Astrocyte of the cerebellum (primary cell): ENCODE measurements at regions not wholly inside any gene's neighbourhood (a gene's known extent, or its start where the extent isn't known, plus 50 kb on each side); places are given as distances from the start of the nearest gene placed in this dataset.

Experiments
- DNase-seq: peaks from one replicate; pipeline ENCODE4 v3.0.0-alpha.2; 2011; ENCODE audit warnings: low read depth
- H3K4me3 ChIP-seq: 2 replicates; pipeline ENCODE4 v1.5.1; 2011; ENCODE audit warnings: mild to moderate bottlenecking, low read depth, low read length, moderate library complexity
- CTCF ChIP-seq: IDR thresholded peaks from 2 replicates; pipeline ENCODE4 v1.5.1; 2012; ENCODE audit warnings: low read length, low read depth, moderate library complexity, mild to moderate bottlenecking; ENCODE audit errors: missing control alignments
- in situ Hi-C: cut with HindIII; loops from 2 replicates; pipeline ENCODE4 v1.10.0; 2017; ENCODE audit warnings: low sequenced_read_pairs

DNA sequence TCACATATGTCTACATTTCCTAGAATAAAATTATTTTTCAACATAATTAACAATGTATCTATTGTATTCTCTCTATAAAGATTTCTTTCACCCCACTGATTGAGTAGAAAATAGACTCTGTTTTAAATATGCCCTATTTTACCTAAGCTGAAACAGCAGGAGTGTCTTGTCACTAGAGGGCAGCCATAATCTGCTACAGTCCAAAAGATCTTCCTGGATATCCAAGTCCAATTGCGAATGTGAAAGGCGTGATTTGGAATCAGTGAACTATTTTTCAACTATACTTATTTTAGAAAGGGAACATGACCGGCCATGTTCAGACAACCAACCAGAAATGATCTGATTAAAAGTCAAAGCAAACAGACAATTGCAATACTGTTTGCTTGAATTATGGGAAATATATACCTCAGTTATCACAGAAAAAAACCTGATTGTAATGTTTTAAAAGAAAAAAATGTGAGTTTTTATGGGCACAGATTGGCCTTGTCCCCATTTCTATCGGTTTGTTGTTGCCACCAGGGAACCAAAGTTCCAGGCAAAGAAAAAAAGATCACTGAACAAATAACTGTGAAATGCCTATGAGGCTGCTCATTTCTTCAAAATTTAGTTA, 1211.0 kb upstream of the ADGRL4 start:
- peak; percentile 64 for DNase-seq
- in situ Hi-C loops = no loop called here
- H3K4me3 ChIP-seq = no peak overlapping the region
- peak; percentile 74 for TF ChIP-seq CTCF

DNA sequence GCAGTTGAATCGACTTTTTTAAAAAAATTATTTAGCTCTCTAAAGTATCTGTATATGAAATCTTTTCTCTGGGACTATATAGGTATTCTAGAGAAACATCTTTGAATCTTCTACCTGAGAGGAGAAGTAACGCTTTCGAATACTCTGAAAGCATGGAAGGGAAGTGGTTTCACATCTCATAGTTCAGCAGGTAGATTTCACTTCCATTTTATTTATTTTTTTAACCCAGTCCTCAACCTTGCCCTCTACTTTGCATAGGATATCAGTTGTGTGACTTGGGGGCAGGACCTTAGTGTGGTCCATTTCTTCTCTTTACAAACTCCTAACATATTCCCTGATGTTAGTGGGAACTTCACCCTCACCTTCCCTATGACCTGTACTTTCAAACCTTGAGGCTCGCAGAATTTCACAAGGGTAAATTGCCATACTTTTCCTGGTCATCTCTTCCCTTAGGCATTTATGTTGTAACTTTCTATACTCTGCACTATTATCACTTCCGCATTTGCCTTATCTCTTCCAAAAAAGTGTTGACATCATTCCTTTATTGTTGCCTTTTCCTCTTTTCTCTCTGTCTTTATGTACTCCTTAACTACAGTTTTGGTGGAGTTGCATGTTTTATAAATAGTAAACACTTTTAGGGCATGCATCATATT, 1208.5 kb upstream of the ADGRL4 start:
- DNase-seq = no peak
- TF ChIP-seq CTCF = no peak
- H3K4me3 ChIP-seq = no peak overlapping the region
- in situ Hi-C loops = no loop called here

DNA sequence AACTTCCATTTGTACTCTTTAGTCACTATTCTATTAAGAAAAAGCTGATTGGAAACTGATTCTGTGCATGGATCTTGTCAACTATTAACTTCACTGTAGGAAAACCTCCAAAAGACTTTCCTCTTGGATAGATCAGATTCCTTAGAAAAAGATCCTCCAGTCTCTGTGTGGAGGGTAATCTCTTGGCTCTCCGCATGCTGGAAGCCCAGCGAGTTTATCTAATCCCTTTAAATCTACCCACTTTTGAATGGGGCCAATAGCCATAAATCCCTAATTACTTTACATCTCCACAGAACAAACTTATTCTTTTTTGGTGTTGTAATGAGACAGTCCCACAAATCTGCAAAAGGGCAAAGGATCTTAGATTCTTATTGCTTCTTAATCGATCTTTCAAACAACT, 1206.4 kb upstream of the ADGRL4 start:
- no peak overlapping the region for H3K4me3 ChIP-seq
- in situ Hi-C loops = no loop called here
- no peak for TF ChIP-seq CTCF
- DNase-seq = no peak

DNA sequence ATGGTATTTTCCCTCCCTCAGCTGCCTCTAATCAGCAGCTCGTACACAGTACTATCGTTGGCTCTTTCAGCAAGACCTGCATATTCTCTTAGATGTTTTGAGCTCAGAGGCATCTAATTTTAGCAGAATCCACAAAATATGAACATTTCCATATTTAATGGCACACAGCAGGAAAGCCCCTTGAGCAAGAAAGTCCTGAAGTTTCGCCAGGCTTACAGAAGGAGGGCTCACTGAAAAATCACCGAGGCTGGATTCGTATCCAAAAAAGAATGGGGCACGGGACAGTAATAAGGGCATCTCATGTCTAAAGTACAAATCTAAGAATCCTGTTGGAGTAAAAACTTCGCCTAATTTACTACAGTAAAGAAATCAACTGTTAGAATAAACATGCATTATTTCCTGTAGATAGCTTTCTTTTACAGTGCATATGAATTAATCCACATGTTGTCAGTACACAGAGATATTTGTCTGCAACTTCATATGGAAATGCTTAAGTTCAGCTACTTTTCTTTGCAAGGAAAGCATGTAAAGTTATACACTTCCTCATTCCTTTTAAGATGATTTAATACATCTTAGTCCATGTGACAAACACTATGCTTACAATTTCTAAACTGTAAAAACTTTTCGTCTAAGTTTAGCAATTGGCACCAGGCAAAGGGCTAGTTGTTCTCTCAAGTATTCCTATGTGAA, 1205.3 kb upstream of the ADGRL4 start:
- TF ChIP-seq CTCF = no peak
- DNase-seq = no peak
- in situ Hi-C loops = no loop called here
- H3K4me3 ChIP-seq = no peak overlapping the region

DNA sequence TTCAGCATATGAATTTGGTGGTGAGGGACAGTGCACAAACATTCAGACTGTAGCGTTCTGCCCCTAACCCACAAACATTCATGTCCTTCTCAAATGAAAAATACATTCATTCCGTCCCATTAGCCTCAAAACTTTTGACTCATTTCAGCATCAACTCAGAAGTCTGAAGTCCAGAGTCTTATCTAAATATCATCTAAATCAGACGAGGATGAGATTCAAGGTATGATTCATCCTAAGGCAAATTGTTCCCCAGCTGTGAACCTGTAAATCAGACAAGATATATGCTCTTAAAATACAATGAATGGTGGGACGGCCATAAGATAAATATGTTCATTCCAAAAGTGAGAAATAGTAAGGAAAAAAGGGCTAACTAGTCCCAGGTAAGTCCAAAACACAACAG, 1195.6 kb upstream of the ADGRL4 start:
- no peak overlapping the region for H3K4me3 ChIP-seq
- DNase-seq = no peak
- TF ChIP-seq CTCF = no peak
- in situ Hi-C loops = no loop called here

- TF ChIP-seq CTCF = no peak
- no peak overlapping the region for H3K4me3 ChIP-seq
- in situ Hi-C loops = no loop called here
- no peak for DNase-seq
Observed at GRCh38 chr1:80194221-80194620, 1187.7 kb upstream of the ADGRL4 start.
